Epithelial cell of esophagus (primary cell): ENCODE measurements at regions not wholly inside any gene's neighbourhood (a gene's known extent, or its start where the extent isn't known, plus 50 kb on each side); places are given as distances from the start of the nearest gene placed in this dataset.
"Not testable (repeated sequence)": the region's sequence is repeated elsewhere in the genome, so short reads cannot be mapped to it uniquely, and the experiment has no call there.

Experiments used
- DNase-seq: peaks from one replicate; pipeline ENCODE4 v3.0.0; 2010; ENCODE audit warnings: low read depth
- H3K4me3 ChIP-seq: 2 replicates; pipeline ENCODE4 v1.5.1; 2011; ENCODE audit warnings: mild to moderate bottlenecking, low read length, control low read depth
- TF ChIP-seq, protein P1 (sequence below): IDR thresholded peaks from 2 replicates; pipeline ENCODE4 v1.5.1; 2011; ENCODE audit warnings: low read depth, mild to moderate bottlenecking, low read length, control low read depth, inconsistent platforms; ENCODE audit not compliant: insufficient read depth; ENCODE audit errors: missing control alignments

DNA sequence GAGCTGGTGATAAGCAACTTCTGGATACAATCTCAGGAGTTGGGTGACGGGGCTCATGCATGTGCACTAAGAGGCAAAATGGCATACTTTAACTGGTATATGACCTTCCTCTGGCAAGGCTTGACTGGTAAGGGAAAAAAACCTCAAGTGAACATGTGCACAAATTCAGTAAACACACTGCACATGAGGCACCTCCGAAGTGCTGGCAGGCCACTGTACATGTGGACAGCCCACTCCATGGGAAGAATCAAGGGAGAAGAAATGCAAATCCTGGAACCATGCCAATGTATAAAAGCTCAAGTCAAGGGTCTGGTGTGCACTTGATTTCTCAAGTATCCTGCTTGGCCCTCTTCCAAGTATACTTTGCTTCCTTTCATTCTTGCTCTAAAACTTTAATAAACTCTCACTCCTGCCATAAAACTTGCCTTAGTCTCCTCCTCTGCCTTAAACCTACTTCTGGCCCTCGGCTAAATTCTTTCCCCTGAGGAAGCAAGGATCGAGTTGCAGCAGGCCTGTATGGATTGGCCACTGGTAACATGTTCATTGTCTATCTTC, 167.2 kb downstream of the RAMP3 start:
- H3K4me3 ChIP-seq: no peak overlapping the region
- DNase-seq: no peak
- TF ChIP-seq, protein P1, sequence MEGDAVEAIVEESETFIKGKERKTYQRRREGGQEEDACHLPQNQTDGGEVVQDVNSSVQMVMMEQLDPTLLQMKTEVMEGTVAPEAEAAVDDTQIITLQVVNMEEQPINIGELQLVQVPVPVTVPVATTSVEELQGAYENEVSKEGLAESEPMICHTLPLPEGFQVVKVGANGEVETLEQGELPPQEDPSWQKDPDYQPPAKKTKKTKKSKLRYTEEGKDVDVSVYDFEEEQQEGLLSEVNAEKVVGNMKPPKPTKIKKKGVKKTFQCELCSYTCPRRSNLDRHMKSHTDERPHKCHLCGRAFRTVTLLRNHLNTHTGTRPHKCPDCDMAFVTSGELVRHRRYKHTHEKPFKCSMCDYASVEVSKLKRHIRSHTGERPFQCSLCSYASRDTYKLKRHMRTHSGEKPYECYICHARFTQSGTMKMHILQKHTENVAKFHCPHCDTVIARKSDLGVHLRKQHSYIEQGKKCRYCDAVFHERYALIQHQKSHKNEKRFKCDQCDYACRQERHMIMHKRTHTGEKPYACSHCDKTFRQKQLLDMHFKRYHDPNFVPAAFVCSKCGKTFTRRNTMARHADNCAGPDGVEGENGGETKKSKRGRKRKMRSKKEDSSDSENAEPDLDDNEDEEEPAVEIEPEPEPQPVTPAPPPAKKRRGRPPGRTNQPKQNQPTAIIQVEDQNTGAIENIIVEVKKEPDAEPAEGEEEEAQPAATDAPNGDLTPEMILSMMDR: no peak

DNA sequence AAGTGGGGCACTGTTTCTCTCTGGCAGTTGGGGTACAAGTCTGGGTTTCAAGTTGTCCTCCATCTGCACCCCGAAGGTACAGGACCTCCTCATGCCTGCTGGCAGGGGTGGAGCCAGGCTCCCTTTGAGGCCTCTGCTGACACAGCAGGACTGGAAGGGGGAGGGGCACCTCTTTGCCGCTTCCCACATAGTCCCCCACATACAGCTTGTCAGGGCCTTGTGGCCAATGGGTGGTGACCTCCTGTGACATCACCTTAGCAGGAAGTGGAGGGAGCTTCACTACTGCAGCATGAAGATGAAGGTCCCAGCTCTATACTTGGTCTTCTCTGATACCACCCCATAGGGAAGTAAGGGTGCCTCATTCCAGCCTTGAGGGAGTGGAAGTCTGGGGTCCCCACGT, 167.8 kb downstream of the RAMP3 start:
- DNase-seq: no peak
- TF ChIP-seq, protein P1: no peak
- no peak overlapping the region for H3K4me3 ChIP-seq

DNA sequence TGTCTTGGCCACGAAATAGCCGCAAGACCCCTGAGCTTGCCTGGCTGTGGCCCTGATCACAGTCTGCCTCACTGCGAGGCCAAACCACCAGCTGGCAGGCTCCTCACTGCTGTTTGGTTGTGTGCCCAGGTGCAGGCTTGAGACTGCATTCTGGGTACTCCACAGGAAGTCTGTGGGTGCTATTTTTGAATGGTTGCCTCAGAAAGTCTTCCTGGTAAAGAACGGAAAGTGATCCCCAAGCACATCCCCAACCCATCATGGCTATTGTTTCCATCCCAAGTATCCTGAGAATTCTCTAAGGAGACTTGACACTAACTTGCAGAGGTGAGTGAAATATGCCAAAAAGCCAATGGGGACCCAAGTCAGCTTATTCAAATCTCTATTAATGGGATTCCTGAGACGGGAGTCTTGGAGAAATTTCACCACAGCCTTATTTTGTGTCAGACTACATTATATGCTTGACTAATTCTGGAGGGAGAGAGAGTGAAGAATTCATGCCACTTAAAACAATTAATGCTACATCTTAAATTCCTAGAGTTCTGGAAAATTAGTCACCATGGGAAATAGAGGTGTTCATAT, 170.9 kb downstream of the RAMP3 start:
- no peak for DNase-seq
- H3K4me3 ChIP-seq: no peak overlapping the region
- TF ChIP-seq, protein P1: no peak

DNA sequence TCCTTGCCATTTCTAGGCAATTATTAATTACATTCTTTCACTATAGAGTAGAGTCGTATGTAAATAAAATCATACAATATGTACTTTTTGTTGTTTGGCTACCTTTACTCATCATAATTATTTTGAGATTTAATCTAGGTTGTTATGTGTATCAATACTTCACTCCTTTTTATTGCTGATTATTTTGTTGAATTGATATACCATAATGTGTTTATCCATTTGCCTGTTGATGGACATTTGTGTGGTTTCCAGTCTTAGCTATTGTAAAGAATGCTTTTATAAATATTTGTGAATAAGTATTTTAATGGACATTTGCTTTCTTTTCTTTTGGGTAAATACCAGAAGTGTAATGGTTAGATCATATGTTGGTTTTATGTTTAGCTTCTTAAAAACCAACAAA, 174.0 kb downstream of the RAMP3 start:
- TF ChIP-seq, protein P1: no peak
- DNase-seq: no peak
- H3K4me3 ChIP-seq: no peak overlapping the region

DNA sequence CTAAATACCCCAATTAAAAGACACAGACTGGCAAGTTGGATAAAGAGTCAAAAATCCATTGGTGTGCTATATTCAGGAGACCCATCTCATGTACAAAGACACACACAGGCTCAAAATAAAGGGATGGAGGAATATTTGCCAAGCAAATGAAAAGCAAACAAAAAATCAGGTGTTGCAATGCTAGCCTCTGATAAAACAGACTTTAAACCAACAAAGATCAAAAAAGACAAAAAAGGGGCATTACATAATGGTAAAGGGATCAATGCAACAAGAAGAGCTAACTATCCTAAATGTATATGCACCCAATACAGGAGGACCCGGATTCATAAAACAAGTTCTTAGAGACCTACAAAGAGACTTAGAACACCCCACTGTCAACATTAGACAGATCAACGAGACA, 177.4 kb downstream of the RAMP3 start:
- not testable (repeated sequence) for DNase-seq, H3K4me3 ChIP-seq

DNA sequence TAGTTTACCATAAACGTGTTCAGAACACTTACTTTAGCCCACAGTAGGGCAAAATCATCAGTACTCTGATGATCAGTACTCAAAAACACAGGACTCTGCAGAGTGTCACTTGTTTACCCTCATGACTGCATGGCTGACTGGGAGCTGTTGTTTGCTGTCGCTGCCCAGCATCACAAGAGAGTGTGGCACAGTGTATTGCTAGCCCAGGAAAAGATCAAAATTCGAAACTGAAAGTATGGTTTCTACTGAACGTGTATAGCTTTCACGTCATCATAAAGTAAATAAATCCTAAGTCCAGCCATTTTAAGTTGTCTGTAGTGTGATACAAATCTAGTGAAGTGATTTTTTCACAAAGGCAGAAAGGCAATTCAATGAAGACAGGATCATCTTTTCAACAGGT, 184.6 kb downstream of the RAMP3 start:
- DNase-seq: no peak

DNA sequence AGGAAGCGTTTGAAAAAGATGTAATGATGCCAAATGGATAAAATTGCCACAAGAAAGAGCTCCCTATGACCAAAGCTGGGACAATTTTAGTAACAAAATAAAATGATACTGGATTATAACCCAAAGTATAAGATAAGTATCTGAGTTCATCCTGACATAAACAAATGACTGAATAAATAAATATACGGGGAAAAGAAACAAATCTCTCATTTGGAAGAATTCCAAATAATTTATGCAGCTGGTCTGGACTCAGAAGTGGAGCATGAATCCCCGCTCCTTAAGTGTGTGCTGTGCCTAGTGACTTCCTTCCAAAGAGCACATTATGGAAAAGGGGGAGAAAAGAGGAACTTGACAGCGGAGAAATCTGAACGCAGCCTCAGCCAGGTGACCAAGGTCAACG, 186.2 kb downstream of the RAMP3 start:
- no peak overlapping the region for H3K4me3 ChIP-seq
- no peak for DNase-seq
- TF ChIP-seq, protein P1: no peak

More for the DNA sequence above, 184.6 kb downstream of the RAMP3 start:
- H3K4me3 ChIP-seq: no peak overlapping the region
- TF ChIP-seq, protein P1: no peak
